Gastrocnemius medialis (tissue), 4 donors: ENCODE measurements at regions not wholly inside any gene's neighbourhood (a gene's known extent, or its start where the extent isn't known, plus 50 kb on each side); places are given as distances from the start of the nearest gene placed in this dataset.
"Not testable (repeated sequence)": the region's sequence is repeated elsewhere in the genome, so short reads cannot be mapped to it uniquely, and the experiment has no call there.

Experiments used
- ATAC-seq, 2 donors: fragments of 150-250 bp; one replicate each; pipeline ENCODE4 v1.9.1; 2016
- DNase-seq, 2 donors: peaks; one replicate each; pipeline ENCODE4 v3.0.0-alpha.2; 2019
- H3K27ac ChIP-seq, 4 donors: fragments of 200-600 bp; sonication (generic); 1 replicate in 1 of 4; 2 replicates in 3 of 4; pipeline ENCODE4 v1.5.1; 2016 to 2018; ENCODE audit warnings: mild to moderate bottlenecking in 2 of 4, moderate library complexity in 1 of 4
- H3K27me3 ChIP-seq, 3 donors: fragments of 200-600 bp; sonication (generic) in 2 of 3; 1 replicate in 1 of 3; 2 replicates in 2 of 3; pipeline versions ENCODE4 v1.5.1 to v1.6.0; 2016 to 2019; ENCODE audit warnings: mild to moderate bottlenecking in 1 of 3, moderate library complexity in 1 of 3
- H3K36me3 ChIP-seq, 2 donors: fragments of 200-600 bp; sonication (generic) in 1 of 2; one replicate each; pipeline ENCODE4 v1.5.1; 2017 to 2018
- H3K4me1 ChIP-seq, 2 donors: fragments of 200-600 bp; sonication (generic) in 1 of 2; one replicate each; pipeline ENCODE4 v1.5.1; 2016 to 2017; ENCODE audit warnings: mild to moderate bottlenecking in 2 of 2
- H3K4me3 ChIP-seq, 4 donors: fragments of 200-600 bp; sonication (generic) in 3 of 4; 1 replicate in 1 of 4; 2 replicates in 3 of 4; pipeline ENCODE4 v1.5.1; 2016 to 2019; ENCODE audit warnings: mild to moderate bottlenecking in 2 of 4
- H3K9me3 ChIP-seq, 3 donors: fragments of 200-600 bp; sonication (generic) in 2 of 3; 1 replicate in 1 of 3; 2 replicates in 2 of 3; pipeline ENCODE4 v1.5.1; 2016 to 2019
- CTCF ChIP-seq, 5 experiments: fragments of 450-650 bp in 3 of 5; fragments of 200-600 bp in 2 of 5; sonication (generic) in 2 of 5; IDR thresholded peaks in 4 of 5; conservative IDR thresholded peaks in 1 of 5; 1 replicate in 4 of 5; 2 replicates in 1 of 5; pipeline ENCODE4 v1.5.1; 2016 to 2019; ENCODE audit warnings: antibody characterized with exemption in 5 of 5, mild to moderate bottlenecking in 3 of 5, moderate library complexity in 3 of 5
- POLR2A ChIP-seq, 2 donors: fragments of 450-650 bp; IDR thresholded peaks; one replicate each; pipeline ENCODE4 v1.6.1; 2017; ENCODE audit warnings: antibody characterized with exemption in 2 of 2, mild to moderate bottlenecking in 2 of 2, moderate library complexity in 2 of 2
- in situ Hi-C, 4 donors: fragments of 200-750 bp; cut with MboI; loops; one replicate each; pipeline versions ENCODE4 v1.15.0 to v1.8.0; 2017; ENCODE audit warnings: low sequenced_read_pairs in 4 of 4
- intact Hi-C: fragments of 100-400 bp; cut with DNase I; formaldehyde crosslinking; loops from one replicate; pipeline ENCODE4 v1.15.1; 2023; ENCODE audit warnings: low total_unique reads

DNA sequence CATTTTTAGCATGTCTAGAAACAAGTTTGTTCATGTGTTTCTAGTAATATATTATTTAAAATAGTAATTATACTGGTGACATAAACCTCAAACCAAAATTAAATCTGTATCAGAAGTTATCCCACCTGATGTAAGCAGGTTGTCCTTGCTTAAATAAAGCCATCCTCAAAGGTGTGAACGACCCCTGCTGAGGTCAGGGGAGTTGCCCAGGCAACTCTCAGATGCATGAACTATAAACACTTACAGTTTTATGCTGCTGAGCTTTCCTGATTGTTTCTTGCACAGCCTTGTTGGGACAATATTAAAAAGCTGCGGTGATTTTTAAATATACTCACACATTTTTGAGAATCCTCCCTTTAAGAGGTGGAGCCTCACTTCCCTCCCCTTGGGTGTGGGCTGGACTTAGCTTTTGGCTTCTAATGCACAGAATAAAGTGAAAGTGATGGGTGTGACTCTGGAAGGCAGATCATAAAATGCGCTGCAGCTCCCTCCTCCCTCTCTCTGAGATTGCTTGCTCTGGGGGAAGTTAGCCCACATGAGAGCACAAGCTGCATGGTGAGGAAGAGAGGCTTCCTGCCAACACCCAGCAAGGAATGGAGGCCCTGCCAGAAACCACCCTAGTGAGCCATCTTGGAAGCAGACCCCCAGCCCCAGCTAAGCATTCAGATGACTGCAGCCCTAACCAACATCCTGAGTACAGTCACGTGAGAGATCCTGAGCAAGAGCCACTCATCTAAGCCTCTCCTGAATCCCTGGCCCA is 152.7 kb downstream of the SKIDA1 start:
- ATAC-seq (peak in 1 of 2 donors; percentile 58), DNase-seq (peak in 1 of 2 donors; percentile 25)
- TF ChIP-seq POLR2A (IDR thresholded peaks at IDR 0.05) = no peak
- TF ChIP-seq CTCF (IDR thresholded peaks at IDR 0.05 in 4 of 5, conservative IDR thresholded peaks at IDR 0.05 in 1 of 5) = no peak
- Histone ChIP-seq H3K27me3 (no peaks in the 10 kb centered on the region), H3K4me1 (no peaks in the 10 kb centered on the region), H3K36me3 (no peaks in the 10 kb centered on the region), H3K27ac (no peak overlapping the region), H3K4me3 (no peak overlapping the region), H3K9me3 (no peaks in the 10 kb centered on the region)
- in situ Hi-C loops = no loop called here
- intact Hi-C loops = no loop called here

DNA sequence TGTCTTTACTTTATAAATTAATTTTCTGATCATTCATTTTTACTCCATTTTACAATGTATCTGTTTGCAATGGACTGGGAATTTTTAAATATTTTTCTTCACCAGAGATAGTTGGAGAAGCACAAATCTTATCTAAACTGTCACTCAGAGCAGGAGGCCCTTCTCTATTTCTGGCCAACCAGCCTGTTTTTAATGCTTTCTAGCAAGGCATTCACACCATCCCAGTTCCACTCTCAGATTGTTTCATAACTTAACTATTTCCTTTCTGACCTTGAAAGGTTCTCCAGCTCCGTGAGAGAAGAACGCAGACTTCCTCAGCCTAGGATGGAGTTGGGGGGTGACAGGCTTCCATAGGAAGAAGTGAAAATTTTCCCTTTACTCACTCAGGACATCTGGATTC is 155.8 kb downstream of the SKIDA1 start:
- no peaks in the 10 kb centered on the region for H3K9me3 ChIP-seq
- DNase-seq (no peak), ATAC-seq (no peak)
- H3K36me3 ChIP-seq = no peaks in the 10 kb centered on the region
- H3K4me1 ChIP-seq = peaks cover 0 to 3% of the 10 kb centered on the region in 2 donors
- in situ Hi-C loops = no loop called here
- H3K4me3 ChIP-seq = no peak overlapping the region
- no peaks in the 10 kb centered on the region for H3K27me3 ChIP-seq
- no peak for TF ChIP-seq CTCF (IDR thresholded peaks at IDR 0.05 in 4 of 5, conservative IDR thresholded peaks at IDR 0.05 in 1 of 5)
- no peak for TF ChIP-seq POLR2A (IDR thresholded peaks at IDR 0.05)
- intact Hi-C loops = no loop called here
- H3K27ac ChIP-seq = no peak overlapping the region

- in situ Hi-C loops = no loop called here
- Histone ChIP-seq H3K27ac (no peak overlapping the region), H3K4me1 (peaks cover 3 to 5% of the 10 kb centered on the region in 2 donors), H3K9me3 (no peaks in the 10 kb centered on the region), H3K4me3 (no peak overlapping the region), H3K27me3 (no peaks in the 10 kb centered on the region), H3K36me3 (no peaks in the 10 kb centered on the region)
- DNase-seq = no peak
- intact Hi-C loops = no loop called here
- ATAC-seq = no peak
- no peak for TF ChIP-seq CTCF (IDR thresholded peaks at IDR 0.05 in 4 of 5, conservative IDR thresholded peaks at IDR 0.05 in 1 of 5)
- no peak for TF ChIP-seq POLR2A (IDR thresholded peaks at IDR 0.05)
These were observed 156.6 kb downstream of the SKIDA1 start for GRCh38 chr10:21368728-21369425.

GRCh38 chr10:21368022-21368582 is 157.4 kb downstream of the SKIDA1 start:
- Histone ChIP-seq H3K27ac (no peak overlapping the region), H3K9me3 (no peaks in the 10 kb centered on the region), H3K4me1 (peaks cover 3 to 10% of the 10 kb centered on the region in 2 donors), H3K36me3 (no peaks in the 10 kb centered on the region), H3K27me3 (no peaks in the 10 kb centered on the region), H3K4me3 (no peak overlapping the region)
- no peak for TF ChIP-seq CTCF (IDR thresholded peaks at IDR 0.05 in 4 of 5, conservative IDR thresholded peaks at IDR 0.05 in 1 of 5)
- TF ChIP-seq POLR2A (IDR thresholded peaks at IDR 0.05) = no peak
- intact Hi-C loops (no loop called here), in situ Hi-C loops (no loop called here)
- DNase-seq = no peak
- ATAC-seq = no peak

- H3K36me3 ChIP-seq, DNase-seq, ATAC-seq, H3K4me3 ChIP-seq, H3K27ac ChIP-seq, H3K9me3 ChIP-seq, in situ Hi-C loops, intact Hi-C loops, H3K27me3 ChIP-seq: not testable (repeated sequence)
- peaks cover 3 to 13% of the 10 kb centered on the region in 2 donors for H3K4me1 ChIP-seq
These were observed 159.4 kb downstream of the SKIDA1 start for GRCh38 chr10:21366108-21366507.
